Activated CD8-positive, alpha-beta T cell treated with anti-CD3 and anti-CD28 coated beads for 36 hours (primary cell): ENCODE measurements at regions not wholly inside any gene's neighbourhood (a gene's known extent, or its start where the extent isn't known, plus 50 kb on each side); places are given as distances from the start of the nearest gene placed in this dataset.

ENCODE experiments used
- ATAC-seq: fragments of 200-7000 bp; cut with Tn5 transposase; one replicate; pipeline ENCODE4 v1.10.0; 2021; ENCODE audit warnings: mild to moderate bottlenecking, moderate library complexity
- CTCF ChIA-PET: fragments of 350-600 bp; sonication (Branson Sonifier 250); formaldehyde crosslinking; loops from one replicate; lab custom pipeline; 2021; ENCODE audit warnings: antibody characterized with exemption; lab: Charles Lee
- POLR2A ChIA-PET: fragments of 350-600 bp; sonication (Branson Sonifier 250); formaldehyde crosslinking; loops from one replicate; lab custom pipeline; 2021; ENCODE audit warnings: antibody characterized with exemption; lab: Charles Lee
- DNase-seq: peaks from one replicate; pipeline ENCODE4 v3.0.0-alpha.2; 2020
- H3K27ac Mint-ChIP-seq: one replicate; pipeline ENCODE4 v1.8.0; 2021; ENCODE audit warnings: mild to moderate bottlenecking, mixed read lengths
- H3K27me3 Mint-ChIP-seq: one replicate; pipeline ENCODE4 v1.8.0; 2021; ENCODE audit warnings: mixed read lengths
- H3K36me3 Mint-ChIP-seq: one replicate; pipeline ENCODE4 v1.8.0; 2021; ENCODE audit warnings: low read depth, mixed read lengths
- H3K4me1 Mint-ChIP-seq: one replicate; pipeline ENCODE4 v1.8.0; 2021; ENCODE audit warnings: low read depth, mixed read lengths
- H3K4me3 Mint-ChIP-seq: one replicate; pipeline ENCODE4 v1.8.0; 2021; ENCODE audit warnings: mild to moderate bottlenecking, moderate library complexity, mixed read lengths
- H3K9me3 Mint-ChIP-seq: one replicate; pipeline ENCODE4 v1.8.0; 2021; ENCODE audit warnings: mixed read lengths
- CTCF ChIP-seq: fragments of 200-600 bp; IDR thresholded peaks from one replicate; pipeline ENCODE4 v1.8.0; 2022; ENCODE audit warnings: antibody characterized with exemption, mild to moderate bottlenecking
- intact Hi-C: fragments of 100-400 bp; cut with micrococcal nuclease; formaldehyde crosslinking; loops from one replicate; pipeline ENCODE4 v1.10.0; 2022

GRCh38 chr5:120035181-120035580, 405.8 kb downstream of the FAM170A start:
- Mint-ChIP-seq H3K36me3 (no peaks in the 10 kb centered on the region), H3K27ac (no peak overlapping the region), H3K4me1 (no peaks in the 10 kb centered on the region), H3K9me3 (no peaks in the 10 kb centered on the region), H3K4me3 (no peak overlapping the region), H3K27me3 (no peaks in the 10 kb centered on the region)
- ATAC-seq (no peak), DNase-seq (no peak)
- TF ChIP-seq CTCF: no peak
- ChIA-PET CTCF (no interaction called here), POLR2A (no interaction called here)
- intact Hi-C loops: no loop called here

GRCh38 chr5:120035815-120036577, 406.6 kb downstream of the FAM170A start:
- Mint-ChIP-seq H3K27me3 (no peaks in the 10 kb centered on the region), H3K9me3 (no peaks in the 10 kb centered on the region), H3K27ac (no peak overlapping the region), H3K36me3 (no peaks in the 10 kb centered on the region), H3K4me3 (no peak overlapping the region), H3K4me1 (no peaks in the 10 kb centered on the region)
- intact Hi-C loops: no loop called here
- no peak for ATAC-seq
- CTCF ChIA-PET: no interaction called here
- no peak for DNase-seq
- POLR2A ChIA-PET: no interaction called here
- no peak for TF ChIP-seq CTCF

- Mint-ChIP-seq H3K4me3 (no peak overlapping the region), H3K4me1 (no peaks in the 10 kb centered on the region), H3K36me3 (no peaks in the 10 kb centered on the region), H3K27me3 (no peaks in the 10 kb centered on the region), H3K27ac (no peak overlapping the region), H3K9me3 (no peaks in the 10 kb centered on the region)
- intact Hi-C loops: no loop called here
- ChIA-PET CTCF (no interaction called here), POLR2A (no interaction called here)
- ATAC-seq (no peak), DNase-seq (no peak)
- TF ChIP-seq CTCF: no peak
Measured at GRCh38 chr5:120037451-120037850, 408.1 kb downstream of the FAM170A start.

- CTCF ChIA-PET: no interaction called here
- no peaks in the 10 kb centered on the region for H3K4me1 Mint-ChIP-seq
- DNase-seq: no peak
- no peaks in the 10 kb centered on the region for H3K27me3 Mint-ChIP-seq
- no peak overlapping the region for H3K4me3 Mint-ChIP-seq
- H3K36me3 Mint-ChIP-seq: no peaks in the 10 kb centered on the region
- POLR2A ChIA-PET: no interaction called here
- intact Hi-C loops: no loop called here
- ATAC-seq: no peak
- H3K9me3 Mint-ChIP-seq: no peaks in the 10 kb centered on the region
- no peak for TF ChIP-seq CTCF
- H3K27ac Mint-ChIP-seq: no peak overlapping the region
Measured at GRCh38 chr5:120039111-120039510, 409.8 kb downstream of the FAM170A start.

GRCh38 chr5:120043431-120043830, 414.1 kb downstream of the FAM170A start:
- POLR2A ChIA-PET: no interaction called here
- no peak for ATAC-seq
- no peak for DNase-seq
- H3K27ac Mint-ChIP-seq: no peak overlapping the region
- H3K4me3 Mint-ChIP-seq: no peak overlapping the region
- H3K36me3 Mint-ChIP-seq: no peaks in the 10 kb centered on the region
- CTCF ChIA-PET: no interaction called here
- no peaks in the 10 kb centered on the region for H3K4me1 Mint-ChIP-seq
- no peaks in the 10 kb centered on the region for H3K9me3 Mint-ChIP-seq
- intact Hi-C loops: no loop called here
- TF ChIP-seq CTCF: no peak
- H3K27me3 Mint-ChIP-seq: no peaks in the 10 kb centered on the region
